Mesenchymal stem cell (in vitro differentiated cells and primary cell): ENCODE measurements at regions not wholly inside any gene's neighbourhood (a gene's known extent, or its start where the extent isn't known, plus 50 kb on each side); places are given as distances from the start of the nearest gene placed in this dataset.

Source experiments
- DNase-seq: peaks from one replicate; pipeline ENCODE4 v3.0.0-alpha.2; 2013
- H2AFZ ChIP-seq: one replicate; pipeline ENCODE4 v1.6.1; 2013; ENCODE audit warnings: low read depth, mild to moderate bottlenecking, control low read depth, inconsistent platforms, low read length, moderate library complexity
- H2AK5ac ChIP-seq: 2 replicates; pipeline ENCODE4 v1.6.1; 2013; ENCODE audit warnings: low read length, moderate library complexity, mild to moderate bottlenecking, inconsistent platforms; ENCODE audit not compliant: severe bottlenecking
- H2BK120ac ChIP-seq: one replicate; pipeline ENCODE4 v1.6.1; 2013; ENCODE audit warnings: low read depth, mild to moderate bottlenecking, inconsistent platforms, low read length, moderate library complexity
- H2BK12ac ChIP-seq, 2 experiments: one replicate each; pipeline ENCODE4 v1.6.1; 2013; ENCODE audit warnings: inconsistent platforms in 2 of 2, low read length in 2 of 2, mild to moderate bottlenecking in 2 of 2, moderate library complexity in 2 of 2, control low read depth in 1 of 2
- H2BK15ac ChIP-seq: one replicate; pipeline ENCODE4 v1.6.1; 2013; ENCODE audit warnings: mild to moderate bottlenecking, low read depth, inconsistent platforms; ENCODE audit not compliant: poor library complexity, severe bottlenecking
- H2BK5ac ChIP-seq: 2 replicates; pipeline ENCODE4 v1.6.1; 2013; ENCODE audit warnings: low read depth, mild to moderate bottlenecking, low read length, control low read depth, inconsistent platforms; ENCODE audit not compliant: poor library complexity, severe bottlenecking
- H3K14ac ChIP-seq, 2 experiments: one replicate each; pipeline ENCODE4 v1.6.1; 2013; ENCODE audit warnings: inconsistent platforms in 2 of 2, low read length in 2 of 2, control low read depth in 1 of 2, mild to moderate bottlenecking in 1 of 2, moderate library complexity in 1 of 2
- H3K18ac ChIP-seq, 2 experiments: one replicate each; pipeline ENCODE4 v1.6.1; 2013; ENCODE audit warnings: inconsistent platforms in 2 of 2, low read length in 2 of 2, control low read depth in 1 of 2, low read depth in 1 of 2, mild to moderate bottlenecking in 1 of 2
- H3K23ac ChIP-seq, 2 experiments: one replicate each; pipeline ENCODE4 v1.6.1; 2013; ENCODE audit warnings: inconsistent platforms in 2 of 2, low read length in 2 of 2, mild to moderate bottlenecking in 2 of 2, moderate library complexity in 2 of 2, control low read depth in 1 of 2
- H3K27ac ChIP-seq: 2 replicates; pipeline ENCODE4 v1.5.1; 2013; ENCODE audit warnings: mild to moderate bottlenecking, moderate library complexity, low read length, control low read depth, inconsistent platforms; ENCODE audit not compliant: poor library complexity, severe bottlenecking
- H3K27me3 ChIP-seq, 2 experiments: 2 replicates each; pipeline versions ENCODE4 v1.6.1 to v1.7.0; 2013; ENCODE audit warnings: low read length in 2 of 2, mild to moderate bottlenecking in 2 of 2, moderate library complexity in 2 of 2, control low read depth in 1 of 2, inconsistent platforms in 1 of 2; ENCODE audit not compliant: control insufficient read depth in 1 of 2, insufficient read depth in 1 of 2
- H3K36me3 ChIP-seq, 2 experiments: 2 replicates each; pipeline versions ENCODE4 v1.6.1 to v1.7.0; 2013; ENCODE audit warnings: low read length in 2 of 2, control low read depth in 1 of 2, inconsistent platforms in 1 of 2, low read depth in 1 of 2, mild to moderate bottlenecking in 1 of 2; ENCODE audit not compliant: insufficient read depth in 2 of 2, control insufficient read depth in 1 of 2
- H3K4ac ChIP-seq, 2 experiments: one replicate each; pipeline ENCODE4 v1.6.1; 2013; ENCODE audit warnings: inconsistent platforms in 2 of 2, low read length in 2 of 2, mild to moderate bottlenecking in 2 of 2, moderate library complexity in 2 of 2, control low read depth in 1 of 2, low read depth in 1 of 2
- H3K4me1 ChIP-seq: 2 replicates; pipeline ENCODE4 v1.6.1; 2013; ENCODE audit warnings: low read depth, low read length, control low read depth; ENCODE audit not compliant: control insufficient read depth, insufficient read depth
- H3K4me2 ChIP-seq: 2 replicates; pipeline ENCODE4 v1.6.1; 2013; ENCODE audit warnings: low read length, mild to moderate bottlenecking, inconsistent platforms; ENCODE audit not compliant: poor library complexity, severe bottlenecking
- H3K4me3 ChIP-seq, 2 experiments: 2 replicates each; pipeline versions ENCODE4 v1.5.1 to v1.7.0; 2013; ENCODE audit warnings: low read length in 2 of 2, mild to moderate bottlenecking in 2 of 2, control low read depth in 1 of 2, low read depth in 1 of 2; ENCODE audit not compliant: insufficient read depth in 1 of 2
- H3K79me1 ChIP-seq: replicated peaks from 2 replicates; pipeline ENCODE4 v1.6.1; 2013; ENCODE audit warnings: mild to moderate bottlenecking, control low read depth, low read length, inconsistent platforms; ENCODE audit not compliant: poor library complexity, severe bottlenecking
- H3K9ac ChIP-seq: 2 replicates; pipeline ENCODE4 v1.7.0; 2013; ENCODE audit warnings: mild to moderate bottlenecking, low read length, moderate library complexity
- H3K9me3 ChIP-seq: 2 replicates; pipeline ENCODE4 v1.7.0; 2013; ENCODE audit warnings: mild to moderate bottlenecking, low read length; ENCODE audit not compliant: control insufficient read depth
- H4K8ac ChIP-seq: one replicate; pipeline ENCODE4 v1.6.1; 2013; ENCODE audit warnings: inconsistent platforms, mild to moderate bottlenecking, low read length, moderate library complexity
- H4K91ac ChIP-seq: one replicate; pipeline ENCODE4 v1.6.1; 2013; ENCODE audit warnings: mild to moderate bottlenecking, low read length, inconsistent platforms
- WGBS: methylation state at CpG from one replicate; pipeline ENCODE4 v1.1.7; 2013; ENCODE audit warnings: mixed read lengths; 5-methylcytosine and 5-hydroxymethylcytosine counted together

- no peak overlapping the region for H3K4me3 ChIP-seq
- H4K91ac ChIP-seq, result no peak overlapping the region
- no peak overlapping the region for H3K14ac ChIP-seq
- H2AFZ ChIP-seq, result no peak overlapping the region
- H2BK120ac ChIP-seq, result no peak overlapping the region
- H3K4ac ChIP-seq, result peak overlapping the region in 1 of 2 experiments; percentile 27
- H3K27me3 ChIP-seq, result no peaks in the 10 kb centered on the region
- H3K4me2 ChIP-seq, result no peak overlapping the region
- H2BK12ac ChIP-seq, result no peak overlapping the region
- no peak overlapping the region for H2AK5ac ChIP-seq
- H2BK15ac ChIP-seq, result no peak overlapping the region
- H3K79me1 ChIP-seq, result no peaks in the 10 kb centered on the region
- no peak overlapping the region for H3K9ac ChIP-seq
- no peaks in the 10 kb centered on the region for H3K4me1 ChIP-seq
- no peak overlapping the region for H3K27ac ChIP-seq
- WGBS, result 13% methylated on average over 1 of the region's 7 CpGs
- no peak overlapping the region for H4K8ac ChIP-seq
- DNase-seq, result peak; percentile 59
- H3K36me3 ChIP-seq, result no peaks in the 10 kb centered on the region
- no peak overlapping the region for H2BK5ac ChIP-seq
- H3K9me3 ChIP-seq, result no peaks in the 10 kb centered on the region
- no peak overlapping the region for H3K23ac ChIP-seq
- no peak overlapping the region for H3K18ac ChIP-seq
These were observed 888.3 kb upstream of the NR2F2 start for GRCh38 chr15:95442107-95442719.

- H2BK12ac ChIP-seq, result no peak overlapping the region
- no peaks in the 10 kb centered on the region for H3K9me3 ChIP-seq
- H3K27me3 ChIP-seq, result no peaks in the 10 kb centered on the region
- no peak overlapping the region for H3K4me2 ChIP-seq
- DNase-seq, result no peak
- H2BK5ac ChIP-seq, result no peak overlapping the region
- H2AFZ ChIP-seq, result no peak overlapping the region
- no peak overlapping the region for H2BK120ac ChIP-seq
- H3K18ac ChIP-seq, result no peak overlapping the region
- H3K14ac ChIP-seq, result no peak overlapping the region
- no peaks in the 10 kb centered on the region for H3K79me1 ChIP-seq
- H3K4me3 ChIP-seq, result no peak overlapping the region
- H2AK5ac ChIP-seq, result no peak overlapping the region
- H4K8ac ChIP-seq, result no peak overlapping the region
- H3K27ac ChIP-seq, result no peak overlapping the region
- H4K91ac ChIP-seq, result no peak overlapping the region
- H3K36me3 ChIP-seq, result no peaks in the 10 kb centered on the region
- no peak overlapping the region for H3K23ac ChIP-seq
- no peak overlapping the region for H3K9ac ChIP-seq
- H3K4me1 ChIP-seq, result no peaks in the 10 kb centered on the region
- 92% methylated on average over 4 of the region's 4 CpGs for WGBS
- H2BK15ac ChIP-seq, result no peak overlapping the region
- no peak overlapping the region for H3K4ac ChIP-seq
These were observed 885.6 kb upstream of the NR2F2 start for GRCh38 chr15:95444860-95445259.

- Histone ChIP-seq H3K14ac (no peak overlapping the region), H3K9ac (no peak overlapping the region), H2BK15ac (no peak overlapping the region), H3K27ac (no peak overlapping the region), H3K79me1 (no peaks in the 10 kb centered on the region), H3K4me1 (no peaks in the 10 kb centered on the region), H3K18ac (no peak overlapping the region), H3K4ac (no peak overlapping the region), H4K91ac (no peak overlapping the region), H2AFZ (no peak overlapping the region), H3K4me3 (no peak overlapping the region), H2BK12ac (peak overlapping the region in 1 of 2 experiments; percentile 86), H4K8ac (peak overlapping the region; percentile 46), H3K9me3 (no peaks in the 10 kb centered on the region), H2AK5ac (no peak overlapping the region), H3K36me3 (no peaks in the 10 kb centered on the region), H2BK120ac (no peak overlapping the region), H3K23ac (no peak overlapping the region), H2BK5ac (no peak overlapping the region), H3K4me2 (no peak overlapping the region), H3K27me3 (no peaks in the 10 kb centered on the region)
- WGBS, result 71% methylated on average over 2 of the region's 2 CpGs
- DNase-seq, result no peak
These were observed 883.6 kb upstream of the NR2F2 start for GRCh38 chr15:95446854-95447253.

- Histone ChIP-seq H3K4me3 (no peak overlapping the region), H3K27ac (no peak overlapping the region), H2BK12ac (no peak overlapping the region), H3K4me1 (no peaks in the 10 kb centered on the region), H3K9me3 (no peaks in the 10 kb centered on the region), H2AK5ac (no peak overlapping the region), H3K27me3 (no peaks in the 10 kb centered on the region), H3K14ac (no peak overlapping the region), H2BK5ac (no peak overlapping the region), H2BK15ac (no peak overlapping the region), H4K91ac (no peak overlapping the region), H3K79me1 (no peaks in the 10 kb centered on the region), H3K4ac (no peak overlapping the region), H2BK120ac (no peak overlapping the region), H2AFZ (no peak overlapping the region), H4K8ac (no peak overlapping the region), H3K18ac (no peak overlapping the region), H3K4me2 (no peak overlapping the region), H3K23ac (no peak overlapping the region), H3K36me3 (no peaks in the 10 kb centered on the region), H3K9ac (no peak overlapping the region)
- no peak for DNase-seq
- 98% methylated on average over 3 of the region's 4 CpGs for WGBS
These were observed 883.0 kb upstream of the NR2F2 start for GRCh38 chr15:95447486-95447885.
